ENCODE measurements at regions not wholly inside any gene's neighbourhood (a gene's known extent, or its start where the extent isn't known, plus 50 kb on each side); places are given as distances from the start of the nearest gene placed in this dataset.

DNA sequence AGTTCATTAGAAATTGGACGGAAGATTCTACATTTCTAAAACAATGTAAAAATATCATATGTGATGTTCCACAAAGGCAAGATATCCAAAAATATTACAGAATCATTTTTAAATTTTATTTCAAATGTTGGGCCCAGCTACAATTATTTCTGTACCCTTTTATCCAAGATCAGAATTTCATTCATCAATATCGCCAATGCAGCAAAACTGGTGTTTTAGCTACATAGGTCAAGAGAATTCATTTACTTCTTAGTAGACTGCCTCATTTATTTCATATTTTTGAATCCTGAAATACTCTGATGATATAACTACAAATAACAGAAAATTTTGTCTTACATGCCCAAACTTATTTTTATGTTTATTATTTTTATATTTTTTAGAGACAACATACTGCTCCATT lies 143.1 kb downstream of the CMPK2 start:
- no peak for DNase-seq (ENCODE audit: low spot score)
- TF ChIP-seq, protein P1, sequence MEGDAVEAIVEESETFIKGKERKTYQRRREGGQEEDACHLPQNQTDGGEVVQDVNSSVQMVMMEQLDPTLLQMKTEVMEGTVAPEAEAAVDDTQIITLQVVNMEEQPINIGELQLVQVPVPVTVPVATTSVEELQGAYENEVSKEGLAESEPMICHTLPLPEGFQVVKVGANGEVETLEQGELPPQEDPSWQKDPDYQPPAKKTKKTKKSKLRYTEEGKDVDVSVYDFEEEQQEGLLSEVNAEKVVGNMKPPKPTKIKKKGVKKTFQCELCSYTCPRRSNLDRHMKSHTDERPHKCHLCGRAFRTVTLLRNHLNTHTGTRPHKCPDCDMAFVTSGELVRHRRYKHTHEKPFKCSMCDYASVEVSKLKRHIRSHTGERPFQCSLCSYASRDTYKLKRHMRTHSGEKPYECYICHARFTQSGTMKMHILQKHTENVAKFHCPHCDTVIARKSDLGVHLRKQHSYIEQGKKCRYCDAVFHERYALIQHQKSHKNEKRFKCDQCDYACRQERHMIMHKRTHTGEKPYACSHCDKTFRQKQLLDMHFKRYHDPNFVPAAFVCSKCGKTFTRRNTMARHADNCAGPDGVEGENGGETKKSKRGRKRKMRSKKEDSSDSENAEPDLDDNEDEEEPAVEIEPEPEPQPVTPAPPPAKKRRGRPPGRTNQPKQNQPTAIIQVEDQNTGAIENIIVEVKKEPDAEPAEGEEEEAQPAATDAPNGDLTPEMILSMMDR (IDR thresholded peaks at IDR 0.05; ENCODE audit: extremely low read depth, insufficient read depth, missing control alignments): no peak
- in situ Hi-C loops (cut with MboI; ENCODE audit: low pct_unique_long_range_greater_than_20kb, low sequenced_read_pairs, unreplicated experiment): no loop called here

DNA sequence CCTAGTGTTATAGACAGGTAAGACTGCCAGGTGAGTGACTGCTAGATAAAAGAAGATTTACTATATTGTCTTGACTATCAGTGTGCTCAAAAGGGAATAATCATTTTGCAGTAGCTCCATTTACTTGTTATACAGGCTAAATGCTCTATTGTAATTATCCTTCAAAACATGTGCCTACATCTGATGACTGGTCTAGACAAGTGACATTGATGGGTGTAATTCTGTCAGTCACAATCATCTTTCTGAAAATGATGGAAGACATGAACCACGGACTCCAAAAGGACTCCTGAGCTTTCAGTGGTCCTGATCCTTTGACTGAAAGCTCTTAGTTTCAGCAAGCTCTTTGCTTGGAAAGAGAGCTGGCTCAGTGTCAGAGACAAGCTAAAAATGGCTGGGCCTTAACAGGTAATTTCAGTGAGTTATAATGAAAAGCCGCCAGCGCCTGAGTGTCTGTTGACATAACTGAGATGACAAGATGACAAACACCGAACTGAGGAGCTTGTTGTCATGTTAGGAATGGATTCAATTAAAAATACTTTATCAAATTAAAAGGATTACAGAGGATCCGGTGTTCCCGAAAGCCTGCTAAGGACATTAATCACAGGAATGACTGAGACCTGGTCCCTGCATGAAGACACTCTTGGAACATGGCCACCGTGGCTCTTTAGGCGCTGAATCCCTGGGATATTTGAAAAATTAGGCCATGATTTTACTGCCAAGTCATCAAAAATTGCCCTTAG lies 141.7 kb downstream of the CMPK2 start:
- TF ChIP-seq, protein P1 (IDR thresholded peaks at IDR 0.05; ENCODE audit: extremely low read depth, insufficient read depth, missing control alignments): no peak
- DNase-seq (ENCODE audit: low spot score): no peak
- in situ Hi-C loops (cut with MboI; ENCODE audit: low pct_unique_long_range_greater_than_20kb, low sequenced_read_pairs, unreplicated experiment): no loop called here

DNA sequence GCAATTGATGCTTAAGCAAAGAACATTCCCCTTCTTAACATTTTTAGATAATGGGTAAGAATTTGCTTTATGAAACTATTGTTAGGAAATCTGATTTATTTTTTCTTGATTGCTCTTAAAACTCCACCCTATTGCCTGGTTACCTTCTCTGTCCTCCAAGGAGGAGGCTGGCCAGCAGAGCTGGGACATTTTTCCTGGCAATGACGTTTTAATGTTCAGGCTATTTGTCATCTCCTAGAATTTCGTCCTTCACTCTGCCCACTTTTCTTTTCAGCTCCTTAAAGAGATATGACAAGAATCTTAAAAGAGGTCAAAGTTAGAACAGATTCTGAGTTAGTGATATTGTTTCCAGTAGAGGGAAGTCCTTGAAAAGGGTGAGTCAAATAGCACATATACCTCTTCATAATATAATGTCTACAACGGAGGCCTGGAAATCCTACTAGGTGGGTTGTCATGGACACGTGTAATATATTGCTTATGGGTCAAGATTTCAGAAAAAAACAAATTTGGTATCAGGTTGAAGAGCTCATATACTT lies 141.0 kb downstream of the CMPK2 start:
- no peak for DNase-seq (ENCODE audit: low spot score)
- in situ Hi-C loops (cut with MboI; ENCODE audit: low pct_unique_long_range_greater_than_20kb, low sequenced_read_pairs, unreplicated experiment): no loop called here
- TF ChIP-seq, protein P1 (IDR thresholded peaks at IDR 0.05; ENCODE audit: extremely low read depth, insufficient read depth, missing control alignments): no peak

DNA sequence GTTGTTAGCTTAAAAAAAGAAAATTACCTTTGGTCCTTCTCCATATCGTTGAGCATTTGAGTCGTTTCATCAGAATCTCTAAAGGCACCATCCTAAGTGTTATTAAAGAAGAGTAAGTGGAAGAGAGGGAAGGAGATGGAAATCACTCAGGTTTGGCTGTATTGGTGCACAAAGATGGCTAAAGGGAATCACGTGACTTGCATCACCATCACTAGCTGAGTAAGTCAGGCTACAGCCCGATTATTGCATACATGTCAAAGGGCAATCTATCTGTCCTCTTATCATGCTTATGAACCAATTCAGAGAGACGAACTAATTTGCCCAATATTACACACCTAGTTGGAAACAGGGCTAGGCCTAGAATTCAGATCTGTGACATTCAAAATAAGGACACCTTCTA lies 137.6 kb downstream of the CMPK2 start:
- DNase-seq (ENCODE audit: low spot score): no peak
- TF ChIP-seq, protein P1 (IDR thresholded peaks at IDR 0.05; ENCODE audit: extremely low read depth, insufficient read depth, missing control alignments): no peak
- in situ Hi-C loops (cut with MboI; ENCODE audit: low pct_unique_long_range_greater_than_20kb, low sequenced_read_pairs, unreplicated experiment): no loop called here

DNA sequence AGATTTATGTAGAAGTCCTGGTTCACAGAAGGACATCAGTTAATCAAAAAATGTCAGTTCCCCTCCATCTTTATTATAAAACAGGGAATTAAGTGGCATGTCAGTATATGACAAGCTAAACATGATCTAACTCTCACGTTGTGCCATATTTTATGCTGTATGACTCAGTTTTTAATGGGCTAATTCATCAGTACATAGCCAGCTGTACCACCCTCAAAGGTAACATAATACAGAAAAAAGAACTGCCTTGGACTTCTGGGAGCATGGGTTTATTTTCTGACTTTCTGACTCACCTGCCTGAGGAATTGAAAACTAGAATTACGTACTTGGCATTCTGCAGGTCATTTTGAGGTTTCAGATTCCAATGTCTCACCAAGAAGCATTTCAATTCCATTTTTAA lies 135.7 kb downstream of the CMPK2 start:
- TF ChIP-seq, protein P1 (IDR thresholded peaks at IDR 0.05; ENCODE audit: extremely low read depth, insufficient read depth, missing control alignments): no peak
- in situ Hi-C loops (cut with MboI; ENCODE audit: low pct_unique_long_range_greater_than_20kb, low sequenced_read_pairs, unreplicated experiment): no loop called here
- no peak for DNase-seq (ENCODE audit: low spot score)

DNA sequence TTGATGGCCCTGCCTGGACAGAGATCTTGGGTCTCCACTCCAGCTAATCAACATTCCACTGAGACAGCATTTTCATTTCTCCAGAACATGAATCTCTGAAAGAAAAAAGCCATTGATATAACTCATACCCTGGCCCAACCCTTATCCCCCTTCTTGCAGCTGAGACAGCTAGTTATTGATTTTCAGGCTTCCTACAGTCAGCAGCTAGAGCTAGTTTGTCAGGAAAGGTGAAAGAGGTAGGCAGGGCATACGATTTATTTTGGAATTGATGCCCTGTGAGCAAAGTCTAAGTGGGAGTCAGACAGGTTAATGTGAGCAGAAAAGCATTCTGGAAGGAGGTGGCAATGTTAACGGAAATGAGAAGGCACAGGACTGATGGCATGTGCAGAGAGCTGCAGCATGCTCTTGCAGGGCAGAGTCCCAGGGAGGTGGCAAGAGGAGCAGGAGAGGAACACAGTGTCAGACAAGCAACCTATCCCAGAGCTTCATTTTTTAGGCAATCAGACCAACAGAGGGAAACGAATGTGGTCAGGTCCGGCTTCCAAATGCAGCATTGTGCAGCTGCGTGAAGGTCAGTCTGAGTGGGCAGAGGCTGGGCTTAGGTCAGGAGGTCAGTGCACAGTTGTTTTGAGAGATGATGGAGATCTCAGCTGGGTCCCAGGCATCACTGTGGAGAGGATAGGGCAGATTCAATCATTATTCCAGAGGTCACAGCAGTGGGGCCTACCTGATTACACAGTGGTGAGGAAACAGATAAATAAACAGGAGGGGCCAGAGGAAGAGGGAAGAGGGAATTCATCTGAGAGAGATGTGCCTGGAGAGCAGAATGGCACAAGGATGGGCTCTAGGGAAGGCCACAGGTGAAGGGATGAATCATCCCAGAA lies 134.8 kb downstream of the CMPK2 start:
- in situ Hi-C loops (cut with MboI; ENCODE audit: low pct_unique_long_range_greater_than_20kb, low sequenced_read_pairs, unreplicated experiment): no loop called here
- TF ChIP-seq, protein P1 (IDR thresholded peaks at IDR 0.05; ENCODE audit: extremely low read depth, insufficient read depth, missing control alignments): no peak
- DNase-seq (ENCODE audit: low spot score): no peak

All from GM13977 (cell line).